Astrocyte (in vitro differentiated cells and primary cell): ENCODE measurements at regions not wholly inside any gene's neighbourhood (a gene's known extent, or its start where the extent isn't known, plus 50 kb on each side); places are given as distances from the start of the nearest gene placed in this dataset.

Experiments used
- DNase-seq: peaks from one replicate; pipeline ENCODE4 v3.0.0-alpha.2; 2010; ENCODE audit warnings: low read depth
- FAIRE-seq: peaks from 2 replicates; lab custom pipeline; 2011; peaks lifted over from hg19 to GRCh38; lab: Jason Lieb, UNC
- H2AFZ ChIP-seq: 2 replicates; pipeline ENCODE4 v1.6.0; 2012; ENCODE audit warnings: low read depth, low read length, inconsistent platforms
- H3K27ac ChIP-seq: 2 replicates; pipeline ENCODE4 v1.5.1; 2011; ENCODE audit warnings: low read depth, low read length, inconsistent platforms
- H3K27me3 ChIP-seq: 2 replicates; pipeline ENCODE4 v1.6.0; 2011; ENCODE audit warnings: low read length, inconsistent platforms; ENCODE audit not compliant: insufficient read depth
- H3K36me3 ChIP-seq: 2 replicates; pipeline ENCODE4 v1.5.1; 2011; ENCODE audit warnings: low read length, inconsistent platforms; ENCODE audit not compliant: insufficient read depth
- H3K4me1 ChIP-seq: 2 replicates; pipeline ENCODE4 v1.5.1; 2011; ENCODE audit warnings: low read length, inconsistent platforms; ENCODE audit not compliant: insufficient read depth
- H3K4me2 ChIP-seq: 2 replicates; pipeline ENCODE4 v1.6.0; 2012; ENCODE audit warnings: low read length, inconsistent platforms
- H3K4me3 ChIP-seq: 2 replicates; pipeline ENCODE4 v1.5.1; 2011; ENCODE audit warnings: low read depth, mild to moderate bottlenecking, low read length, inconsistent platforms; ENCODE audit not compliant: insufficient read depth
- H3K79me2 ChIP-seq: 2 replicates; pipeline ENCODE4 v1.6.0; 2012; ENCODE audit warnings: mild to moderate bottlenecking, low read length, inconsistent platforms; ENCODE audit not compliant: insufficient read depth
- H3K9ac ChIP-seq: 2 replicates; pipeline ENCODE4 v1.6.0; 2012; ENCODE audit warnings: mild to moderate bottlenecking, low read length, inconsistent platforms
- H3K9me3 ChIP-seq: 2 replicates; pipeline ENCODE4 v1.5.1; 2012; ENCODE audit warnings: low read depth, mild to moderate bottlenecking, low read length, inconsistent platforms; ENCODE audit not compliant: insufficient read depth
- H4K20me1 ChIP-seq: 2 replicates; pipeline ENCODE4 v1.6.0; 2012; ENCODE audit warnings: low read length, inconsistent platforms; ENCODE audit not compliant: insufficient read depth
- H3K27ac Mint-ChIP-seq: one replicate; pipeline ENCODE4 v1.8.0; 2021; ENCODE audit warnings: mild to moderate bottlenecking, mixed read lengths; ENCODE audit not compliant: unreplicated experiment
- H3K27me3 Mint-ChIP-seq: one replicate; pipeline ENCODE4 v1.8.0; 2021; ENCODE audit warnings: low read depth, mixed read lengths; ENCODE audit not compliant: unreplicated experiment
- H3K36me3 Mint-ChIP-seq: one replicate; pipeline ENCODE4 v1.8.0; 2021; ENCODE audit warnings: low read depth, mixed read lengths; ENCODE audit not compliant: unreplicated experiment
- H3K4me1 Mint-ChIP-seq: one replicate; pipeline ENCODE4 v1.8.0; 2021; ENCODE audit warnings: low read depth, mixed read lengths; ENCODE audit not compliant: unreplicated experiment
- H3K4me3 Mint-ChIP-seq: one replicate; pipeline ENCODE4 v1.8.0; 2021; ENCODE audit warnings: mild to moderate bottlenecking, moderate library complexity, mixed read lengths; ENCODE audit not compliant: unreplicated experiment
- H3K9me3 Mint-ChIP-seq: one replicate; pipeline ENCODE4 v1.8.0; 2021; ENCODE audit warnings: mild to moderate bottlenecking, mixed read lengths; ENCODE audit not compliant: unreplicated experiment
- EZH2 ChIP-seq: IDR thresholded peaks from 2 replicates; pipeline ENCODE4 v1.6.1; 2012; ENCODE audit warnings: mild to moderate bottlenecking, low read length, inconsistent platforms; ENCODE audit not compliant: insufficient read depth
- TF ChIP-seq, protein P1 (sequence below): IDR thresholded peaks from 2 replicates; pipeline ENCODE4 v1.5.1; 2011; ENCODE audit warnings: low read depth, mild to moderate bottlenecking, inconsistent platforms, low read length, moderate library complexity; ENCODE audit not compliant: insufficient read depth

DNA sequence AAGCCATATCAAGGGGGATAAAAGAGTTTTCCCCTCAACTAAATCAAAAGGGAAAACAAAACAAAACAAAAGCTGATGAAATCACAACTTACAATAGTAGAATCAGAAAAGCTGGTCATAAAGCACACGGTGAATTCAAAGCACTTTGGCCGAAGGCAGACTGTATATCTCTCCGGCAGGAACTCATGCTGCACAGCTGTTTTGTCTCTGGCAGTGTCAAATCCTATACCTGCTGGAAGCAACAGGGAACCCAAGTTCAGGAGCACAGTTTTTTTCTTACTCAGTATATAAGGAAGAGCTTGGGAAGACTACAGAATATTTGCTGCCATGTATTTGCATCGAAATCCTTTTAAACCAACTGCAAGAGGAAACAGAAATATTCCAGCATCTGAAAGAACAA is 213.7 kb downstream of the RFC3 start:
- Histone ChIP-seq H3K9me3 (peaks cover 10% of the 10 kb centered on the region), H2AFZ (no peak overlapping the region), H3K27me3 (no peaks in the 10 kb centered on the region), H3K27ac (no peak overlapping the region), H3K4me2 (no peak overlapping the region), H3K9ac (no peak overlapping the region), H3K79me2 (no peaks in the 10 kb centered on the region), H3K36me3 (no peaks in the 10 kb centered on the region), H3K4me1 (peaks cover 7% of the 10 kb centered on the region), H3K4me3 (no peak overlapping the region), H4K20me1 (no peaks in the 10 kb centered on the region)
- Mint-ChIP-seq H3K4me3 (no peak overlapping the region), H3K27me3 (no peaks in the 10 kb centered on the region), H3K36me3 (no peaks in the 10 kb centered on the region), H3K27ac (no peak overlapping the region), H3K9me3 (peaks cover 9% of the 10 kb centered on the region), H3K4me1 (peaks cover 3% of the 10 kb centered on the region)
- no peak for FAIRE-seq
- DNase-seq = no peak
- no peak for TF ChIP-seq EZH2
- TF ChIP-seq, protein P1, sequence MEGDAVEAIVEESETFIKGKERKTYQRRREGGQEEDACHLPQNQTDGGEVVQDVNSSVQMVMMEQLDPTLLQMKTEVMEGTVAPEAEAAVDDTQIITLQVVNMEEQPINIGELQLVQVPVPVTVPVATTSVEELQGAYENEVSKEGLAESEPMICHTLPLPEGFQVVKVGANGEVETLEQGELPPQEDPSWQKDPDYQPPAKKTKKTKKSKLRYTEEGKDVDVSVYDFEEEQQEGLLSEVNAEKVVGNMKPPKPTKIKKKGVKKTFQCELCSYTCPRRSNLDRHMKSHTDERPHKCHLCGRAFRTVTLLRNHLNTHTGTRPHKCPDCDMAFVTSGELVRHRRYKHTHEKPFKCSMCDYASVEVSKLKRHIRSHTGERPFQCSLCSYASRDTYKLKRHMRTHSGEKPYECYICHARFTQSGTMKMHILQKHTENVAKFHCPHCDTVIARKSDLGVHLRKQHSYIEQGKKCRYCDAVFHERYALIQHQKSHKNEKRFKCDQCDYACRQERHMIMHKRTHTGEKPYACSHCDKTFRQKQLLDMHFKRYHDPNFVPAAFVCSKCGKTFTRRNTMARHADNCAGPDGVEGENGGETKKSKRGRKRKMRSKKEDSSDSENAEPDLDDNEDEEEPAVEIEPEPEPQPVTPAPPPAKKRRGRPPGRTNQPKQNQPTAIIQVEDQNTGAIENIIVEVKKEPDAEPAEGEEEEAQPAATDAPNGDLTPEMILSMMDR = no peak

DNA sequence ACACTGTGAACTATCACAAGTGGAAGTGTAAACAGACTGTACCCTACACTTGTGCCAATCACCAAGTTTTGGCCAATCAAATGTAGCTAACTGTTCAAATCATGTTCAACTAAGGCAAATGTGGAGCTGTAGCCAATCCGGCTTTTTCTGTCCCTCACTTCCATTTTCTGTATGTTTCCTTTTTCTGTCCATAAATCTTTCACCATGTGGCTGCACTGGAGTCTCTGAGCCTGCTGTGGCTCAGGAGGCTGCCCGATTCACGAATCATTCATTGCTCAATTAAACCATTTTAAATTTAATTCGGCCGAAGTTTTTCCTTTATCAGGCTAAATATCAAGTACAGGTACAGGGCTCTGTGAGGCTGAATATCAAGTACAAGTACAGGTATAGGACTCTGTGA is 216.5 kb downstream of the RFC3 start:
- FAIRE-seq (no peak), DNase-seq (no peak)
- Mint-ChIP-seq H3K36me3 (no peaks in the 10 kb centered on the region), H3K27me3 (no peaks in the 10 kb centered on the region), H3K4me1 (peaks cover 16% of the 10 kb centered on the region), H3K27ac (no peak overlapping the region), H3K4me3 (no peak overlapping the region), H3K9me3 (peaks cover 7% of the 10 kb centered on the region)
- no peaks in the 10 kb centered on the region for H4K20me1 ChIP-seq
- H3K79me2 ChIP-seq = no peaks in the 10 kb centered on the region
- H3K27me3 ChIP-seq = no peaks in the 10 kb centered on the region
- H3K4me2 ChIP-seq = no peak overlapping the region
- H3K4me1 ChIP-seq = peaks cover 20% of the 10 kb centered on the region
- H3K9ac ChIP-seq = no peak overlapping the region
- peaks cover under 1% of the 10 kb centered on the region for H3K9me3 ChIP-seq
- H3K36me3 ChIP-seq = no peaks in the 10 kb centered on the region
- no peak overlapping the region for H3K27ac ChIP-seq
- TF ChIP-seq EZH2 = no peak
- TF ChIP-seq, protein P1 = no peak
- H2AFZ ChIP-seq = no peak overlapping the region
- no peak overlapping the region for H3K4me3 ChIP-seq

DNA sequence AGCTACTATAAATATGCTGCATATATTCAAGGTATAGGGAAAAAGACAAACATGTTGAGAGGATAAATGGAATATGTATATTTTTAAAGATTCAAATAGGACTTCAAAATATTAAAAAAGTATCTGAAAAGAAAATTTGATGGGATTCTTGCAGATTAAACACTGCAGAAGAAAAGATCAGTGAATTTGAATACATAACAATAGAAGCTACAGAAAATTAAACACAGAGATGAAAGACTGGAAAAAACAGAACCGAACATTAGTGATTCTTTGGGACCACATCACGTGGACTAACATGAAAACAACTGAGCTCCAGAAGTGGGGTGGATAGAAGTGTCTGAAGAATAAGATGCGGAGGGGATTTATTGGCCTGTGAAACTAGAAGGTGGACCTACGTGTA is 217.2 kb downstream of the RFC3 start:
- H3K9ac ChIP-seq = no peak overlapping the region
- no peaks in the 10 kb centered on the region for H3K9me3 ChIP-seq
- H2AFZ ChIP-seq = no peak overlapping the region
- TF ChIP-seq EZH2 = no peak
- TF ChIP-seq, protein P1 = no peak
- no peak overlapping the region for H3K4me2 ChIP-seq
- no peaks in the 10 kb centered on the region for H3K27me3 ChIP-seq
- no peaks in the 10 kb centered on the region for H3K27me3 Mint-ChIP-seq
- DNase-seq = no peak
- FAIRE-seq = no peak
- peaks cover 20% of the 10 kb centered on the region for H3K4me1 Mint-ChIP-seq
- no peaks in the 10 kb centered on the region for H3K79me2 ChIP-seq
- no peaks in the 10 kb centered on the region for H4K20me1 ChIP-seq
- H3K4me1 ChIP-seq = peaks cover 20% of the 10 kb centered on the region
- H3K27ac Mint-ChIP-seq = no peak overlapping the region
- no peak overlapping the region for H3K4me3 ChIP-seq
- H3K4me3 Mint-ChIP-seq = no peak overlapping the region
- H3K9me3 Mint-ChIP-seq = peaks cover 3% of the 10 kb centered on the region
- H3K36me3 Mint-ChIP-seq = no peaks in the 10 kb centered on the region
- no peak overlapping the region for H3K27ac ChIP-seq
- H3K36me3 ChIP-seq = no peaks in the 10 kb centered on the region
